ENCODE measurements at regions not wholly inside any gene's neighbourhood (a gene's known extent, or its start where the extent isn't known, plus 50 kb on each side); places are given as distances from the start of the nearest gene placed in this dataset.

GRCh38 chr6:19434065-19434464, 403.1 kb upstream of the ID4 start:
- DNase-seq (ENCODE audit: extremely low read depth, low read depth), result no peak

- DNase-seq (ENCODE audit: extremely low read depth, low read depth), result no peak
Measured at GRCh38 chr6:19435755-19436154, 401.4 kb upstream of the ID4 start.

- no peak for DNase-seq (ENCODE audit: extremely low read depth, low read depth)
Measured at GRCh38 chr6:19438566-19439353, 398.4 kb upstream of the ID4 start.

- no peak for DNase-seq (ENCODE audit: extremely low read depth, low read depth)
Measured at GRCh38 chr6:19440531-19440930, 396.6 kb upstream of the ID4 start.

- DNase-seq (ENCODE audit: extremely low read depth, low read depth), result no peak
Measured at GRCh38 chr6:19443411-19443810, 393.8 kb upstream of the ID4 start.

GRCh38 chr6:19444041-19444440, 393.1 kb upstream of the ID4 start:
- DNase-seq (ENCODE audit: extremely low read depth, low read depth), result no peak

GRCh38 chr6:19444481-19444880, 392.7 kb upstream of the ID4 start:
- no peak for DNase-seq (ENCODE audit: extremely low read depth, low read depth)

- no peak for DNase-seq (ENCODE audit: extremely low read depth, low read depth)
Measured at GRCh38 chr6:19446570-19446969, 390.6 kb upstream of the ID4 start.

GRCh38 chr6:19450651-19451050, 386.5 kb upstream of the ID4 start:
- no peak for DNase-seq (ENCODE audit: extremely low read depth, low read depth)

- DNase-seq (ENCODE audit: extremely low read depth, low read depth), result no peak
Measured at GRCh38 chr6:19452495-19452894, 384.7 kb upstream of the ID4 start.

GRCh38 chr6:19454001-19454720, 383.0 kb upstream of the ID4 start:
- DNase-seq (ENCODE audit: extremely low read depth, low read depth), result no peak

GRCh38 chr6:19454721-19455392, 382.3 kb upstream of the ID4 start:
- DNase-seq (ENCODE audit: extremely low read depth, low read depth), result no peak

- DNase-seq (ENCODE audit: extremely low read depth, low read depth), result no peak
Measured at GRCh38 chr6:19463250-19463649, 373.9 kb upstream of the ID4 start.

- DNase-seq (ENCODE audit: extremely low read depth, low read depth), result no peak
Measured at GRCh38 chr6:19463925-19464324, 373.2 kb upstream of the ID4 start.

GRCh38 chr6:19465256-19465655, 371.9 kb upstream of the ID4 start:
- DNase-seq (ENCODE audit: extremely low read depth, low read depth), result peak; percentile 27

- peak; percentile 74 for DNase-seq (ENCODE audit: extremely low read depth, low read depth)
Measured at GRCh38 chr6:19465760-19466159, 371.4 kb upstream of the ID4 start.

- DNase-seq (ENCODE audit: extremely low read depth, low read depth), result no peak
Measured at GRCh38 chr6:19470333-19470732, 366.8 kb upstream of the ID4 start.

- DNase-seq (ENCODE audit: extremely low read depth, low read depth), result no peak
Measured at GRCh38 chr6:19472153-19472552, 365.0 kb upstream of the ID4 start.

GRCh38 chr6:19472850-19473249, 364.3 kb upstream of the ID4 start:
- DNase-seq (ENCODE audit: extremely low read depth, low read depth), result no peak

GRCh38 chr6:19477563-19477962, 359.6 kb upstream of the ID4 start:
- DNase-seq (ENCODE audit: extremely low read depth, low read depth), result no peak

- DNase-seq (ENCODE audit: extremely low read depth, low read depth), result no peak
Measured at GRCh38 chr6:19478273-19478672, 358.9 kb upstream of the ID4 start.

- no peak for DNase-seq (ENCODE audit: extremely low read depth, low read depth)
Measured at GRCh38 chr6:19478992-19479391, 358.2 kb upstream of the ID4 start.

Measured in NCI-H460 (cell line).